H9 (cell line): ENCODE measurements at regions not wholly inside any gene's neighbourhood (a gene's known extent, or its start where the extent isn't known, plus 50 kb on each side); places are given as distances from the start of the nearest gene placed in this dataset.

Experiments used
- DNase-seq: peaks from one replicate; pipeline ENCODE4 v3.0.0-alpha.2; 2017
- H2AFZ ChIP-seq: one replicate; pipeline ENCODE4 v1.6.1; 2013; ENCODE audit warnings: mild to moderate bottlenecking, low read length, control low read depth, moderate library complexity
- H2AK5ac ChIP-seq: 2 replicates; pipeline ENCODE4 v1.6.1; 2013; ENCODE audit warnings: low read length, control low read depth, mixed read lengths; ENCODE audit not compliant: insufficient read length
- H2BK120ac ChIP-seq: one replicate; pipeline ENCODE4 v1.6.1; 2013; ENCODE audit warnings: low read depth, mild to moderate bottlenecking, low read length, control low read depth, inconsistent platforms; ENCODE audit not compliant: poor library complexity, severe bottlenecking
- H2BK12ac ChIP-seq: 2 replicates; pipeline ENCODE4 v1.6.1; 2013; ENCODE audit warnings: low read length, control low read depth, mixed read lengths, low read depth; ENCODE audit not compliant: insufficient read length
- H2BK15ac ChIP-seq: 2 replicates; pipeline ENCODE4 v1.6.1; 2013; ENCODE audit warnings: low read depth, low read length, control low read depth
- H2BK20ac ChIP-seq: one replicate; pipeline ENCODE4 v1.6.1; 2013; ENCODE audit warnings: low read depth, mild to moderate bottlenecking, low read length, control low read depth, inconsistent platforms; ENCODE audit not compliant: poor library complexity, severe bottlenecking
- H2BK5ac ChIP-seq: 2 replicates; pipeline ENCODE4 v1.6.1; 2013; ENCODE audit warnings: low read length, control low read depth, mixed read lengths; ENCODE audit not compliant: insufficient read length
- H3K14ac ChIP-seq: 2 replicates; pipeline ENCODE4 v1.6.1; 2013; ENCODE audit warnings: low read length, control low read depth; ENCODE audit not compliant: insufficient read depth
- H3K18ac ChIP-seq: 2 replicates; pipeline ENCODE4 v1.6.1; 2013; ENCODE audit warnings: low read depth, mild to moderate bottlenecking, mixed read lengths, low read length, control low read depth; ENCODE audit not compliant: insufficient read length
- H3K23ac ChIP-seq: 2 replicates; pipeline ENCODE4 v1.6.1; 2013; ENCODE audit warnings: low read length, control low read depth, mixed read lengths, low read depth; ENCODE audit not compliant: insufficient read length
- H3K23me2 ChIP-seq: 2 replicates; pipeline ENCODE4 v1.6.1; 2013; ENCODE audit warnings: low read depth, mild to moderate bottlenecking, mixed read lengths, low read length, control low read depth; ENCODE audit not compliant: insufficient read length, poor library complexity, severe bottlenecking
- H3K27ac ChIP-seq: 2 replicates; pipeline ENCODE4 v1.5.1; 2013; ENCODE audit warnings: low read length, control low read depth, mixed read lengths, low read depth; ENCODE audit not compliant: insufficient read length
- H3K27me3 ChIP-seq: 2 replicates; pipeline ENCODE4 v1.6.1; 2013; ENCODE audit warnings: low read length, control low read depth, inconsistent platforms; ENCODE audit not compliant: insufficient read depth
- H3K4ac ChIP-seq: 2 replicates; pipeline ENCODE4 v1.6.1; 2013; ENCODE audit warnings: low read depth, mild to moderate bottlenecking, control low read depth, inconsistent platforms, low read length, moderate library complexity
- H3K4me1 ChIP-seq: 2 replicates; pipeline ENCODE4 v1.6.1; 2013; ENCODE audit warnings: low read length, control low read depth, inconsistent platforms; ENCODE audit not compliant: insufficient read depth
- H3K4me2 ChIP-seq: 2 replicates; pipeline ENCODE4 v1.6.1; 2013; ENCODE audit warnings: low read length, control low read depth, mixed read lengths; ENCODE audit not compliant: insufficient read length, insufficient read depth
- H3K56ac ChIP-seq: 2 replicates; pipeline ENCODE4 v1.6.1; 2013; ENCODE audit warnings: low read depth, mild to moderate bottlenecking, mixed read lengths, low read length, control low read depth; ENCODE audit not compliant: insufficient read length
- H3K79me1 ChIP-seq: 2 replicates; pipeline ENCODE4 v1.6.1; 2013; ENCODE audit warnings: low read depth, mild to moderate bottlenecking, moderate library complexity, low read length, control low read depth, inconsistent platforms; ENCODE audit not compliant: insufficient read depth, poor library complexity, severe bottlenecking
- H3K79me2 ChIP-seq: 2 replicates; pipeline ENCODE4 v1.6.1; 2013; ENCODE audit warnings: low read length, control low read depth, inconsistent platforms; ENCODE audit not compliant: insufficient read depth
- H3K9ac ChIP-seq: 2 replicates; pipeline ENCODE4 v1.6.1; 2013; ENCODE audit warnings: low read length, control low read depth, mixed read lengths; ENCODE audit not compliant: insufficient read length; ENCODE audit errors: extremely low read depth
- H3K9me3 ChIP-seq: one replicate; pipeline ENCODE4 v1.6.1; 2013; ENCODE audit warnings: low read depth, low read length, inconsistent platforms; ENCODE audit not compliant: control insufficient read depth
- H3T11ph ChIP-seq: one replicate; pipeline ENCODE4 v1.6.1; 2013; ENCODE audit warnings: mild to moderate bottlenecking, low read length, control low read depth, inconsistent platforms
- H4K20me1 ChIP-seq: one replicate; pipeline ENCODE4 v1.6.1; 2013; ENCODE audit not compliant: control insufficient read depth, insufficient read length, insufficient read depth
- H4K5ac ChIP-seq: 2 replicates; pipeline ENCODE4 v1.6.1; 2013; ENCODE audit warnings: low read depth, mild to moderate bottlenecking, mixed read lengths, low read length, control low read depth; ENCODE audit not compliant: insufficient read length
- H4K8ac ChIP-seq: replicated peaks from 2 replicates; pipeline ENCODE4 v1.6.1; 2013; ENCODE audit warnings: low read length, control low read depth, mixed read lengths, low read depth; ENCODE audit not compliant: insufficient read length
- H4K91ac ChIP-seq: 2 replicates; pipeline ENCODE4 v1.6.1; 2013; ENCODE audit warnings: low read depth, mild to moderate bottlenecking, moderate library complexity, mixed read lengths, low read length, control low read depth; ENCODE audit not compliant: insufficient read length
- H3K27ac Mint-ChIP-seq, 3 experiments: 2 replicates in 2 of 3; 3 replicates in 1 of 3; pipeline ENCODE4 v1.8.0; 2020 to 2021; ENCODE audit warnings: mixed read lengths in 3 of 3, mild to moderate bottlenecking in 1 of 3, moderate library complexity in 1 of 3
- H3K27me3 Mint-ChIP-seq: 2 replicates; pipeline ENCODE4 v1.8.0; 2021; ENCODE audit warnings: low read depth, mild to moderate bottlenecking, moderate library complexity, mixed read lengths
- H3K36me3 Mint-ChIP-seq, 3 experiments: 2 replicates in 2 of 3; 3 replicates in 1 of 3; pipeline ENCODE4 v1.8.0; 2020 to 2021; ENCODE audit warnings: low read depth in 3 of 3, mixed read lengths in 3 of 3; ENCODE audit not compliant: insufficient read depth in 1 of 3
- H3K4me1 Mint-ChIP-seq, 2 experiments: 2 replicates each; pipeline ENCODE4 v1.8.0; 2020; ENCODE audit warnings: mixed read lengths in 2 of 2
- H3K4me3 Mint-ChIP-seq, 2 experiments: 2 replicates in 1 of 2; 3 replicates in 1 of 2; pipeline ENCODE4 v1.8.0; 2020 to 2021; ENCODE audit warnings: mild to moderate bottlenecking in 2 of 2, mixed read lengths in 2 of 2, moderate library complexity in 1 of 2
- H3K9me3 Mint-ChIP-seq, 2 experiments: 2 replicates in 1 of 2; 3 replicates in 1 of 2; pipeline ENCODE4 v1.8.0; 2020; ENCODE audit warnings: mild to moderate bottlenecking in 2 of 2, mixed read lengths in 2 of 2, moderate library complexity in 1 of 2
- CTCF ChIP-seq: fragments of 200-600 bp; sonication (generic); conservative IDR thresholded peaks from 3 replicates; pipeline ENCODE4 v1.8.0; 2021; ENCODE audit warnings: antibody characterized with exemption, mild to moderate bottlenecking
- WGBS: extraction: QIAGEN DNeasy Blood & Tissue Kit; methylation state at CpG from one replicate; pipeline ENCODE4 v1.1.7; 2013; ENCODE audit warnings: missing lambda C conversion rate, low lambda C conversion rate, mixed read lengths; ENCODE audit not compliant: insufficient read length; ENCODE audit errors: extremely low coverage; 5-methylcytosine and 5-hydroxymethylcytosine counted together

GRCh38 chr9:26244661-26245451 is 566.6 kb upstream of the TUSC1 start:
- H3K23me2 ChIP-seq = no peaks in the 10 kb centered on the region
- H2BK20ac ChIP-seq = no peak overlapping the region
- H2BK5ac ChIP-seq = no peak overlapping the region
- H3K27ac ChIP-seq = no peak overlapping the region
- Mint-ChIP-seq H3K4me1 (no peaks in the 10 kb centered on the region), H3K27ac (no peak overlapping the region), H3K9me3 (peaks cover 13% of the 10 kb centered on the region in 2 experiments), H3K4me3 (no peak overlapping the region), H3K27me3 (no peaks in the 10 kb centered on the region), H3K36me3 (peaks cover 7 to 15% (median 9%) of the 10 kb centered on the region in 3 experiments)
- H3T11ph ChIP-seq = no peak overlapping the region
- H2BK15ac ChIP-seq = no peak overlapping the region
- H3K14ac ChIP-seq = no peak overlapping the region
- no peak overlapping the region for H2BK12ac ChIP-seq
- no peak overlapping the region for H3K4ac ChIP-seq
- H3K4me2 ChIP-seq = no peak overlapping the region
- no peak overlapping the region for H4K5ac ChIP-seq
- no peak overlapping the region for H3K23ac ChIP-seq
- no peak overlapping the region for H3K18ac ChIP-seq
- no peak for TF ChIP-seq CTCF
- no peaks in the 10 kb centered on the region for H3K9me3 ChIP-seq
- no peak overlapping the region for H2AFZ ChIP-seq
- no peak overlapping the region for H4K8ac ChIP-seq
- no peak overlapping the region for H2BK120ac ChIP-seq
- H3K79me1 ChIP-seq = no peaks in the 10 kb centered on the region
- H3K9ac ChIP-seq = no peak overlapping the region
- H3K56ac ChIP-seq = no peak overlapping the region
- no peak overlapping the region for H4K91ac ChIP-seq
- H4K20me1 ChIP-seq = no peaks in the 10 kb centered on the region
- H3K27me3 ChIP-seq = no peaks in the 10 kb centered on the region
- no peaks in the 10 kb centered on the region for H3K4me1 ChIP-seq
- H3K79me2 ChIP-seq = no peaks in the 10 kb centered on the region
- no peak overlapping the region for H2AK5ac ChIP-seq
- WGBS = no CpG with 5 or more reads among the region's 1 CpG
- no peak for DNase-seq
